ENCODE measurements at regions not wholly inside any gene's neighbourhood (a gene's known extent, or its start where the extent isn't known, plus 50 kb on each side); places are given as distances from the start of the nearest gene placed in this dataset.
"Not testable (repeated sequence)": the region's sequence is repeated elsewhere in the genome, so short reads cannot be mapped to it uniquely, and the experiment has no call there.

DNA sequence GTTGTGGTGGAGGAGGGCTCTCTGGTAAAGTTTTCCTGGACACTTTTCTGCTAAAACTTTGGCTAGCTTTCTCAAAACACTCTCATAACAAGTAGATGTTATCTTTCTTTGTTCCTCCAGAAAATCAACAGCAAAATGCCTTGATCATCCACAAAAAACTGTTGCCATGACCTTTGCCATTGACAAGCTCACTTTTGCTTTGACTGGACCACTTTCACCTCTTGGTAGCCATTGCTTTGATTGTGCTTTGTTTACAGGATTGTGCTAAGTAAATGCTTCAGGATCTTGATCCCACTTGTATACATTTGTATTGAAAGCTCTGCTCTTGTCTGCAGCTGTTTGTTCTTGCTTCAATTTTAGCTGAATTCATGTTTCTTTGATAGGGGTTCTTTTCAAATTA lies 143.9 kb upstream of the NR3C1 start:
- DNase-seq (ENCODE audit: low read depth in 4 of 4, low spot score in 3 of 4) = no peak

DNA sequence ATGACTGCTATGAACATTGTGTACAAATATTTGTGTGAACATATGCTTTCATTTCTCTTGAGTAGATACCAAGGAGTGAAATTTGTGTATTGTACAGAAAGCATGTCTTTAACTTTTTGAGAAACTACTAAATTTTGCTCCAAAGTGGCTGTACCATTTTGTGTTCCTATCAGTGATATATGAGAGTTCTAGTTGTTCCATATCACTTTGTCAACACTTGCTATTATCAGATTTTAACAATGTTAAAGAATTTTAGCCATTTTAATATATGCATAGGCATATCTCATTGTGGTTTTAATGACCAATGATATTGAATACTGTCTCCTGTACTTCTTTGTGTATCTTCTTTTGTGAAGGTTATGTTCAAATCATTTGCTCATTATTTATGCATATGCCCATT lies 142.9 kb upstream of the NR3C1 start:
- no peak for DNase-seq (ENCODE audit: low read depth in 4 of 4, low spot score in 3 of 4)

DNA sequence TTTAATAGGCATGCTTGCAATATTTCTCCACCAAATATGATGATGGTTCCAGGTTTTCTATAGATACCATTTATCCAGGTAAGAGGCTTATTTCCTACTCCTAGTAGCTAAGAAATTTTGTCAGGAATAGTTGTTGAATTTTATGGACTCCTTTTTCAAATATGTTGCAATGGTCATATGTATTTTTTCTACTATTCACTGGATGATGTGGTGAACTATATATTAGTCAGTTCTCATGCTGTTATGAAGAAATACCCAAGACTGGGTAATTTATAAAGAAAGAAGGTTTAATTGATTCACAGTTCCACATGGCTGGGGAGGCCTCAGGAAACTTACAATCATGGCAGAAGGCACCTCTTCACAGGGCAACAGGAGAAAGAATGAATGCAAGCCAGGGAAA lies 141.1 kb upstream of the NR3C1 start:
- no peak for DNase-seq (ENCODE audit: low read depth in 4 of 4, low spot score in 3 of 4)

DNA sequence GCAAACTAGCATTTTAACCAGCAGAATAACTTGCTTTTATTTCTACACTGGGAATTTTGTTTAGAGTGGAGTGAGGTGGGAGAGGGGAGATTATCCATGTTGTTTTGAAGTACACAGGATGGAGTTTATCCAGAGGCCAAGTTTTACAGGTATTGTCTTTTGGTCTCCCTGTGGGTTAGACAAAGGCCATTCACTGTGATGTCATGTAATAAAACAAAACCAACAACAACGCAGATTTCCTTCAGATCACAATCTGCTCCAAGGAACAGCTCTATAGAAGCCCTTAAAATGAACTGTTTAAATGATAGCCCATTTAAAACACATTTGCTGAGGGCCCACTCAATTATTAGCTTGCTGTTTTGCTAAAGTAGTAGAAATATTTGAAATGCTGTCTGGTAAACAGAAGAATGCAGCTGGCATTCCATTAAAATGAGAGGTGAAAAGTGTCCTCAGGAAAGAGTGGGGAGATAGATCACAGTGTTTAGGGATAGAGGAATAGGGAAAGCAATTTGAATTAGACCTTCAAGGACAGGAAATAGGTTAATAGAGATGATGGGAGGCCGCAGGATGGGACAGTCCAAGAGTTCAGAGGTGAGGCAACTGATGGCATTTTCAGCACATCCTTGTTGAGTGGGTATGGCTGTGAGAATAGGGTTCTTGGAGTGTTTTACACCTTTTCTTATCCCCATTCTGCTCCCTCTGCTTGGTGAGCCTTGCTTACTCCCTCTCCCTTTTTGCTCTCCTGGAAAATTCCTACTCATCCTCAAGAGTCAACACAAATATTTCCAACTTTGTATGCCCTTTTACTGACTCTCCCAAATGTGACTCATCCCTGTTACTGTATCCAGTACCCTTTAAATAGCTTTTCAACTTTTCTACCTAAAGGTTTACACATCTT lies 140.1 kb upstream of the NR3C1 start:
- no peak for DNase-seq (ENCODE audit: low read depth in 4 of 4, low spot score in 3 of 4)

DNA sequence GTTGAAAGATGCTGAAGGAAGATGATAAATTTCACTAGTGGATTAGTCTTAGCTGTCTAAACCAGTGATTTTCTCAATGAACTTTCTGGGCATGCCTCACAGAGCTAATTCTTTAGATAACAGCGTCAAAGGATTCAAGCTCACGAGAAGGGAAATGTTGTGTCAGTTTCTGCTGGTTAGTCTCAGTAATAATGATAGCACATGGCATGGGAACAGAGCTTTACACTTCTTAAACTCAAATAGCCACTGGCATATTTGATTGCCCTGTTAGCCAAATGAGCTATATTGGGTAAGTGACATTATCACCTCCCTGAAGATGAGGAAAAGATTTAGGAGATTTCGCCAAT lies 139.3 kb upstream of the NR3C1 start:
- no peak for DNase-seq (ENCODE audit: low read depth in 4 of 4, low spot score in 3 of 4)

DNA sequence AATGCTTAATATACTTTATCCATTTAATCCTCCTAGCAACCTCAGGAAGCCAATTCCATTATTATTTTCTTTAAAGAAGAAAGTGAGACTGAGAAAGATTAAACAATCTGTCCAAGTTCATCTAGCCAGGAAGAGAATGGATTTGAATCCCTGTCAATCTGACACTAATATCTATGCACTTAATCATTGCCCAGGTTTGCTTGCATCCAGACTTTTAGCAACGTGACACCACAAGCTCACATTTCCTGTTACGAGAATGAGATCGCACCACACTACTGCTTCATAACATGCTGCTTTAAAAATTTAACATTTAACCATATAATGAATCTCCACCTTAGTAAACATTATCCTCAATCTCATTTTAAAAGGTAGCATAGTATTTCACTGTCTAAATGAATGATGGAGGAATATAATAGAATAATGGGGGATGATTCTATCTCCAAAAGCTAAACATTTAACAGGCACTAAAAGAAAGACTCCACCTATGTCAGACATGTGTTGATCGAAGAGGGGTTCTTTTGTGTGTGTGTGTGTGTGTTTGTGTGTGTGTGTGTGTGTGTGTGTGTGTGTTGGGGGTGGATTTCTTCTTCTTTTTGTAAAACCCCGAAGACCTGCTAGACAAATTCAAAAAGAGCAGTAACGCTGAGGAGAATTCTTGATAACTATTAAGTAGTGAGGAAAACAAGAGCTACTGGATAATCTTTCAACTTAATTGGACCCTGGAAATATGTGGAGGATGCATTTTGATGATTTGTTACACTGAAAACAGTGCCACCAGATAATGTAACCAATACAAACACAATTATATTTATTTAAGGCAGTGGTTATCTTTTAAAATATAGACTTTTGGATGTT lies 138.7 kb upstream of the NR3C1 start:
- no peak for DNase-seq (ENCODE audit: low read depth in 4 of 4, low spot score in 3 of 4)

DNA sequence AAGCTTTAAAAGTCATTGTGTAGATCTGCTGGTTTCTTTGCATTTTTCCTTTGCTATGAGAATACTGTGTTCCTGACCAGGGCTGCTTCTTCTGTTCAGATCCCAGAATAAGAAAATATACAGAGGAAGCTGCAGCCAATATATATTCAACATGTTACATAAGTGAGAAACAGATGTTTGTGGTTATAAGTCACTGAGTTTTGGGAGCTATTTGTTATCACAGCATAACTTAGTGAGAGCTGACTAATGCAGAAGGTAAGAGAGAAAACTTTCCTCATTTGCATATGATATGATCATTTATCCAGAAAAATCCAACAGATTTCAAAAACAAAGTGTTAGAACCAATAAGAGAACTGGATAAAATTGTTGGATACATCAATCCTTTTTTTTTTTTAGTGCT lies 136.3 kb upstream of the NR3C1 start:
- no peak for DNase-seq (ENCODE audit: low read depth in 4 of 4, low spot score in 3 of 4)

DNA sequence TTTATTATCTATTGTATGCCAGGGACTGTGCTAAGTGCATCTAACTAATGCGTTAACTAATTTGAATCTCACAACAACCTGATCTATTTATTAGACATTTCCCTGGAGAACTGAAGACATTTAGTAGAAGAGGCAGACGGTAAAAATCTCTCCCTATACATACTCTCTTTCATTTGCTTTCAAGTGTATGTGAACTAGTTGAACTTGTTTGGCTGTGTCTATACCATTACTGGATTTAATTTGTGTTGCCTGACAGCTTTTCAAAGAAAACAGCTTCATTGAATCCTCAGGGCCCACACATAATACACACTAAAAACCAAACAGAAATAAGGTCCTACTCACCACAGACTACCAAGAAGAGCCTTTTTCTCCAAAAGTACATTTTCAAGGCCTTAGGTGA lies 133.6 kb upstream of the NR3C1 start:
- no peak for DNase-seq (ENCODE audit: low read depth in 4 of 4, low spot score in 3 of 4)

DNA sequence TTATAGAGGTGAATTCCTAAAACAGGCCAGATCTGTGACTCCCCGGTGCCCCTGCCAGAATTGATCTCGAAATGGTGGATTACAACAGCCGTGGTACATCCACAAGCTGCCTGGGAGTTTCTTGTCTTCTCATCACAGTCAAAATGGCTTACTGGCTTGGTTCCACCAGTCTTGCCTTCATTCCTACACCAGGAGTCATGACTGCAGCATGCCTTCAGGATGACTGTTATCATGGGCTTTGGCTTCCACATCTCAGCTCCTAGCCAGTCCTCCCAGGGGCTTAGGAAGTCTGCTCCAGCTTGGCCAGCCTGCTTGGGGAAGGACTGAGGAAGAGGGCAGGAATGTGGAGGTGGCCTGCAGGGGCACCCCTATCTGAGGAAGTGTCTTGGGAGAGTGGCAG lies 132.9 kb upstream of the NR3C1 start:
- DNase-seq (ENCODE audit: low read depth in 4 of 4, low spot score in 3 of 4) = no peak

DNA sequence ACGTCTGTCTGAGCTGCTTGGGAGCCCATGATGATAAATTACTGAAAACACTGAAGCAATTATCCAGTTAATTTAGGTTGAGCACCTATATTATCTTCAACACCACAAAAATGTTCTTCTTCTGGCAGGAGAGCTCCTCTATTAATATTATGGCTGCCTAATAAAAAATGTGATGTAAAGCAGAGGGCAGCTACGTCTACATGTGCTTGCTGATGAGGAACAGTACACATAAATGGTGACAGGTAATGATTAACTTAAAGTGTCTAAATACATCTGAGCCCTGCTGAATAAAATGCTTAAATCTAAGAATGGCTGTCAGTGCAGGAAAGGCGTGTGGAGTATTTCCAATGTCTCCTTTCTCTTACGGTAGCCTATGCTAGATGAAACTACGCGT lies 131.3 kb upstream of the NR3C1 start:
- DNase-seq (ENCODE audit: low read depth in 4 of 4, low spot score in 3 of 4) = no peak

DNA sequence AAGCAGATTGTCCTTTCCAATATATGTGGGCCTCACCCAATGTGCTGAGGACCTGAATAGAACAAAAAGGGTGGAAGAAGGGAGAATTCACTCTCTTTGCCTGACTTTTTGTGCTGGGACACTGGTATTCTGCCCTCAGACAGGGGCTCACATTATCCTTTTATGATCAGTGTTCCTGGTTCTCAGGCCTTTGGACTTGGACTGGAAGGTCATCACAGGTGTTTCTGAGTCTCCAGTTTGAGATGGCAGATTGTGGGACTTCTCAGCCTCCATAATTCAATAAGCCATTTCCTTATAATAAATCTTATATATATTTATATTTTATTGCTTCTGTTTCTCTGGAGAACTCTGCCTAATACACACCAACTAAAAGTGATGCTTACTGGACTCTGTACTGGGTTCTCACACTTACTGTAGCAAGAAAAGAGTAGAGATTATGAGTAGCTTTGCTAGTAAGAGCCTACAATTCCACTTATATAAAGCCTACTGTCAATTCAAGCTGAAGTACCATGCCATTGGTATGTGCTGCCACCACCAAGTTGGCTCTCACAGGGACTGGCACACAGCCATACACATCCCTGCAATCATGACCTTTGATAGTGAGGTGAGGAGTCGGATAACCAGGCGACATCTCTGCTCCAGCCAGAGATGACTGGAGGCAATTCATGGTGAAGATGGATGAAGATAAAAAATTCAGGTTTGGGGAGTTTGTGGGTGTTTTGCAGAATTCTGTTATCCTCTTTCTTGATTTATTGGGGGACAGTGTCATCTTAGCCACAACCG lies 130.7 kb upstream of the NR3C1 start:
- DNase-seq (ENCODE audit: low read depth in 4 of 4, low spot score in 3 of 4) = no peak

DNA sequence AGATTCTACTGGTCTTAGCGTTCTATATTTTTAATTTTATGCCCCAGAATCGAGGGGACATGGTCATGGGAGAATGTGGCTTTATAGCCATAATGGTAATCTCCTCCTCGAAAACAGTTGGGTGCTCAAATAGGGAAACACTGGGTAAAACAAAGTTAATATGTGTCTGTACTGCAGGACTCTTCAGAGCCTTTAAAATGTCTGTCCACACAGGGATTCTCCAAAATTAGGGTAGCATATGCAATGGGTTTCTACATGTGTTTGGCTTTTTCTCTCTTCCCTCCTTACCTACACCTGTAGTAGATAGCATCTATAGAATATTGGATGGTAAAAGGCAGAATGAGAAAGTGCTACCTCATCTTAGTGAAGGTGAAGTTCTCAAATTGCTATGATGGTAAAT lies 130.0 kb upstream of the NR3C1 start:
- no peak for DNase-seq (ENCODE audit: low read depth in 4 of 4, low spot score in 3 of 4)

DNA sequence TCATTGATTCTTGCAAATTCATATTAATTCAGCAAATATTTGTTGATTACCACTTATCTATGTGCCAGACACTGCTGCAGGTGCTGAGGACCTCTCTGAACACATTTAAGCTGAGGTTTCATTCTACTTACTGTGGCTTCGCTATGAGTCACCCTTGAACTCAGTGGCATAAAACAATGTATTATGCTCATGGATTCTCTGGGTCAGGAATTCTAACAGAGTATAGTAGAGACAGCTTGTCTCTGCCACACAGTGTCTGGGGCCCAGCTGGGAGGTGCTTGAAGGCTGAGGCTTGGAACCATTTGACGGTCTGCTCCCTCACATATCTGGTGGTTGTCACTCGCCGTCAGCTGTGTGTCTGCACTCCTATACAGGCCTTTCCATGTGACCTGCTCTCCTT lies 124.3 kb upstream of the NR3C1 start:
- no peak for DNase-seq (ENCODE audit: low read depth in 4 of 4, low spot score in 3 of 4)

DNA sequence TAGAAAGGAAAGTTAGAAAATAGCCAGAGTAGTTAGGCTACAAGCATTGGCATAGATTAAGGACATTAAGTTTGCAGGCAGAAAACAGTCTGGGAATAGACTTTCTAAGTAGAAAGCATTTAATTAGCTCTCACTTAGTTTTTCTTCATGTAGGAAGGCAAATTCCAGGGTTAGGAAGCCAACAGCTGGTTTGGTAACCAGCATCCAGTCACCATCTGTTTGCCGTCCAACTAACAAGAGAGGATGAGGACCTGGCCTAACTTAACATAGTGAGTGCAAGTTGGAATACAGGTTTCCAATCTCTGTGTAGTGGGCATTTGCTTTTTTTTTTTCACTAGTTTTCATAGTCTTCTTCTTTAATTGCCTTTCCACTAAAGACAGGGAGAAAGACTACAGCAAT lies 121.7 kb upstream of the NR3C1 start:
- DNase-seq (ENCODE audit: low read depth in 4 of 4, low spot score in 3 of 4) = no peak

DNA sequence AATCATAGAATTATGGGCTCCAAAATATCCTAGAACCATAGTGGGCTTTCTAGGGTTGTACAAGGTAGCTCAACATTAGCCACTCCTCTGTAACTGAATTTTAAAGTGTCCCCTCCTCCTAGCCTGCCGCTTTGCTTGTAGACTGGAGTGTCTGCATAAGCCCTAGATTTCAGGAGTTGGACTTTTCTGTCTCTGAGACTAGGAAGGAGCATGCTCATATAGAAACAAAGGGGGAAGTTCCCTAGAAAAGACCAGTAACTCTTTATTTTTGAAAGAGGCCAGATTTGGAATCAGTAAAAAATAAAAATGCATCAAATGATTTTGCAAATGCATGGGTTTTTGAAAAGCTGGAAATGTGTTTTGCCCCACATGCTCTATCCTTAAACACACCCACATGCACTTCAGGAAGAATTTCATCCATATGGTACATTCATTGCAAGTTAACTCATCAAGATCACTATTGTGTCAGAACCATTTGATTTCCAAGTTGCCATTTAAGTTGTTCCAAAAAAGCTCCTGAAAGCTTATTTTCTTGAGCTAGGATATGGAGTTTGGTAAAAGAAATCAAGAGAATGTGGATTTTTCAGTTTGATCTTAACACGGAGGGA lies 121.0 kb upstream of the NR3C1 start:
- DNase-seq (ENCODE audit: low read depth in 4 of 4, low spot score in 3 of 4) = no peak

DNA sequence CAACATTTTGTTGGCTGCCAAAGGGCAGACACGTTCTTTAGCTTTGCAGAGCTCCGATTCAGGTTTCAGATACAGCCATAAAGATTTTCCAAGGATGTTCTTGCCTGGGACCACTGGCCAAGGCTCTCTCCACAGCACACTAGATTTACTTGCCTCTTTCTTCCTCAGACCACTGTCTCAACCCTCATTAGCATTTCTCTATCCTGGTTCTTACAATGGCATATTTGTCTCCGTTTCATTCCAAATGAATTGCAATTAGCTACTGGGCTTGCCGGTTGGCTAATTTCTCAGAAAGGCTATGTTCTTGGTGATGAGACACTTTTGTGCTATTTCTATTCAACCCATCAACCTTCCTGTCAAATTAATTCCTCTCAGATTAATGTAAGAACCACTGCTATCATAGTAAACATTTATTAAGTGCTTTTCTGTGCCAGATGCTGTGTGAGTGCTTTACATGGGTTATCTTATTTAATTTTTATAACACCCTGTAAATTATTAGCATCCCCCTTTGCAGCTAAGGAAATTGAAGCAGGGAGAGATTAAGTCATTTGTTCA lies 118.4 kb upstream of the NR3C1 start:
- DNase-seq (ENCODE audit: low read depth in 4 of 4, low spot score in 3 of 4) = no peak

DNA sequence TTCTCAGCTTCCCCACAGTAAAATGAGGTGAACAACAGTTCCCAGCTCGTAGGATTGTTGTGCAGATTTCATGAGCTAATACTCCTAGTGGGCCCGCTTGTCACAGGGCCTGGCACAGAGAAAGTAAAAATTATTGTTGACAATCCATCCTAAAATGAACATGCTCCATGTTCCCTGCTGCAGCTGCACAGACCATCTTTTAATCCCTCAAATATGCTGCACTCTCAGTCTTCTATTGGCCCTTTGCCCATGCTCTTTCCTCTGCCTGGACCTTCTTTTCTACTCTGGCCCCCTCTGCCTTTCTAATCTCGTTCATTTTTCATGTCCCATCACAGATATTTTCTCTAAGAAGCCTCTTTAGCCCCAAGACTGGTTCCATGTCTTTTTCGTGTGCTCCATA lies 117.7 kb upstream of the NR3C1 start:
- DNase-seq (ENCODE audit: low read depth in 4 of 4, low spot score in 3 of 4) = no peak

DNA sequence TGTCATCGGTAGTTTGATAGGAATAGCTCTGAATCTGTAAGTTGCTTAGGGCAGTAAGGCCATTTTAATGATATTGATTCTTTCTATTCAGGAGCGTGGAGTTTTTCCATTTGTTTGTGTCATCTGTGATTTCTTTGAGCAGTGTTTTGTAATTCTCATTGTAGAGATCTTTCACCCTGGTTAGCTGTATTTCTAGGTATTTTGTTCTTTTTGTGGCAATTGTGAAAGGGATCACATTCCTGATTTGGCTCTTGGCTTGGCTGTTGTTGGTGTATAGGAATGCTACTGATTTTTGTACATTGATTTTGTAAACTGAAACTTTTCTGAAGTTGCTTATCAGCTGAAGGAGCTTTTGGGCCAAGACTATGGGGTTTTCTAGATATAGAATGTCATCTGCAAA lies 115.7 kb upstream of the NR3C1 start:
- DNase-seq (ENCODE audit: low read depth in 4 of 4, low spot score in 3 of 4) = not testable (repeated sequence)

DNA sequence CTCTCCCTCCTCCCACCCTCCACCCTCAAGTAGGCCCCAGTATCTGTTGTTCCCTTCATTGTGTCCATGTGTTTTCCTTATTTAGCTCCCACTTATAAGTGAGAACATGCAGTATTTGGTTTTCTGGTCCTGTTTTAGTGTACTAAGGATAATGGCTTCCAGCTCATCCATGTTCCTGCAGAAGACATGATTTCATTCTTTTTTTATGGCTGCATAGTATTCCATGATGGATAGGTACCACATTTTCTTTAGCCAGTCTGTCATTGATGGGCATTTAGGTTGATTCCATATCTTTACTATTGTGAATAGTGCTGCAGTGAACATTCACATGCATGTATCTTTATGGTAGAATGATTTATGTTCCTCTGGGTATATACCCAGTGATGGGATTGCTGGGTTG lies 114.3 kb upstream of the NR3C1 start:
- DNase-seq (ENCODE audit: low read depth in 4 of 4, low spot score in 3 of 4) = not testable (repeated sequence)

DNA sequence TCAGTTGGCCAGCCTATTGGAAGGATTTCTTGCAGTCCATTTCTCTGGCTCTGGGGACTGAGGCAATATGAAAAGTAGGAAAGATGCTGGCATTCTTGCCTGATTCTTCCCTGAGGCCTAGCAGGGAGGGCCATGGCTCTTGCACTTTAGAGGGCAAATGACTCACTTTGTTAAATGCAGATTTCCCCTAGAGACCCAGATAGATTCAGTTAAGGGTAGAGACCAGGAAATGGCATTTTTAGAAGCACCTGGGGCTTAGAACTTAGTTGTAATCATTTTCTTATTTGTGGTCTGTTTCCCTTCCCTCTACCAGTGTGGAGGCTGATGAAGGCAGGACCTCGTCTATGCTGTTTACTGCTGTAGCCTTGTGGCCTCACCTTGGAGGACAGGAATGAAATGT lies 112.8 kb upstream of the NR3C1 start:
- DNase-seq (ENCODE audit: low read depth in 4 of 4, low spot score in 3 of 4) = no peak

DNA sequence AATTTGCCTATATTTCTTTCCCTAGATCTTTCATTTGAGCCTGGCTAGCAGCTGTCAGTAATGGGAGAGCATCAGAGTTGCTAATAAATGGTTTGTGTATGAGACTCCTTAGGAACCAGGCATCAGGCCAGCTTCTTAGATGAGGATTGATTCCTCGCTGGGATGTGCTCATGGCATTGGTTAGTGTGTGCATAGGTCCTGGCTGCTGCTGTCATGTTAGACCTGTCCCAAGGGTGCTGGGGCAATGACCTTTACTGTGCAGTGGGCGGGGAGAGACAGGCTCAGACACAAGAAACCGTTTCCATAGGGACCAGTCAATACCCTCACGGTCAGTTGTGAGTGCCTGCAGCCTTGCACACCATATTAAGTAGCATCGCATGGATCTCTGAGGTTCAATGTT lies 112.3 kb upstream of the NR3C1 start:
- no peak for DNase-seq (ENCODE audit: low read depth in 4 of 4, low spot score in 3 of 4)

All from left renal pelvis (tissue), 4 donors.